ENCODE measurements at regions not wholly inside any gene's neighbourhood (a gene's known extent, or its start where the extent isn't known, plus 50 kb on each side); places are given as distances from the start of the nearest gene placed in this dataset.

DNA sequence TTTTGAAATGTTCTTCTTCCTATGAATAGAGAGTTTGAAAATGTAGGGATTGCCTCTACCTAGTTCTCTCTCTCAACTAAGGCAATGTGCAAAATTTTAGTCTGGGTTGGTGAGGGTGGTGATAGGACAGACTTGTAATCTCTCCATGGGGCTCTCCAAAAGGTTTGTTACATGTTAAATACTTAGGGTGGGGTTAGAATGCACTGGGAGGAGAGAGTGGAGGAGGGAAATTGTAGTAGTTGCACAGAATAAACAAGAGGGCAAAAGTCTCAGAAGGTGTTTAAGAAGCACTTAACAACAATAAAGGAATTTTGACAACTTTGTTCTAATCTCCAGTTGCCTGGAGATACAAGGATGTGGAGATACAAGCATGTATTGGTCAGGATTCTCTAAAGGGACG is 230.4 kb downstream of the NECTIN3 start:
- TF ChIP-seq, protein P1, sequence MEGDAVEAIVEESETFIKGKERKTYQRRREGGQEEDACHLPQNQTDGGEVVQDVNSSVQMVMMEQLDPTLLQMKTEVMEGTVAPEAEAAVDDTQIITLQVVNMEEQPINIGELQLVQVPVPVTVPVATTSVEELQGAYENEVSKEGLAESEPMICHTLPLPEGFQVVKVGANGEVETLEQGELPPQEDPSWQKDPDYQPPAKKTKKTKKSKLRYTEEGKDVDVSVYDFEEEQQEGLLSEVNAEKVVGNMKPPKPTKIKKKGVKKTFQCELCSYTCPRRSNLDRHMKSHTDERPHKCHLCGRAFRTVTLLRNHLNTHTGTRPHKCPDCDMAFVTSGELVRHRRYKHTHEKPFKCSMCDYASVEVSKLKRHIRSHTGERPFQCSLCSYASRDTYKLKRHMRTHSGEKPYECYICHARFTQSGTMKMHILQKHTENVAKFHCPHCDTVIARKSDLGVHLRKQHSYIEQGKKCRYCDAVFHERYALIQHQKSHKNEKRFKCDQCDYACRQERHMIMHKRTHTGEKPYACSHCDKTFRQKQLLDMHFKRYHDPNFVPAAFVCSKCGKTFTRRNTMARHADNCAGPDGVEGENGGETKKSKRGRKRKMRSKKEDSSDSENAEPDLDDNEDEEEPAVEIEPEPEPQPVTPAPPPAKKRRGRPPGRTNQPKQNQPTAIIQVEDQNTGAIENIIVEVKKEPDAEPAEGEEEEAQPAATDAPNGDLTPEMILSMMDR (conservative IDR thresholded peaks at IDR 0.05; ENCODE audit: low read length): no peak
- TF ChIP-seq EZH2phosphoT487 (IDR thresholded peaks at IDR 0.05; ENCODE audit: borderline replicate concordance): no peak

Measured in Loucy (cell line).